CD4-positive, alpha-beta T cell treated with Interleukin-2 at 100 ng/mL for 4 hours (primary cell): ENCODE measurements at regions not wholly inside any gene's neighbourhood (a gene's known extent, or its start where the extent isn't known, plus 50 kb on each side); places are given as distances from the start of the nearest gene placed in this dataset.
"Not testable (repeated sequence)": the region's sequence is repeated elsewhere in the genome, so short reads cannot be mapped to it uniquely, and the experiment has no call there.

Source experiments
- DNase-seq: peaks from one replicate; pipeline ENCODE4 v3.0.0-alpha.2; 2020; ENCODE audit warnings: low spot score

GRCh38 chr15:92805080-92805690, 94.9 kb upstream of the CHD2 start:
- DNase-seq: no peak

DNA sequence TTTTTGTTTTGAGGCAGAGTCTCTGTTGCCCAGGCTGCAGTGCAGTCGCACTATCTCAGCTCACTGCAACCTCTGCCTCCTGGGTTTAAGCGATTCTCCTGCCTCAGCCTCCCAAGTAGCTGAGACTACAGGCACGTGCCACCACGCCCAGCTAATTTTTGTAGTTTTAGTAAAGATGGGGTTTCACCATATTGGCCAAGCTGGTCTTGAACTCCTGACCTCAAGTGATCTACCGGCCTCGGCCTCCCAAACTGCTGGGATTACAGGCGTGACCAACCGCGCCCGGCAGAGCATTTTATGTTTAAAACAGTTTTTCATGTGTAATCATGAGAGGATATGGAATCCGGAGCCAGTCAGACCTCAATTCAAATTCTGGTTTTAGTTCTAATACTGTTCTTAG, 94.0 kb upstream of the CHD2 start:
- DNase-seq: not testable (repeated sequence)

- DNase-seq: no peak
These were observed 93.4 kb upstream of the CHD2 start for GRCh38 chr15:92806763-92807162.

DNA sequence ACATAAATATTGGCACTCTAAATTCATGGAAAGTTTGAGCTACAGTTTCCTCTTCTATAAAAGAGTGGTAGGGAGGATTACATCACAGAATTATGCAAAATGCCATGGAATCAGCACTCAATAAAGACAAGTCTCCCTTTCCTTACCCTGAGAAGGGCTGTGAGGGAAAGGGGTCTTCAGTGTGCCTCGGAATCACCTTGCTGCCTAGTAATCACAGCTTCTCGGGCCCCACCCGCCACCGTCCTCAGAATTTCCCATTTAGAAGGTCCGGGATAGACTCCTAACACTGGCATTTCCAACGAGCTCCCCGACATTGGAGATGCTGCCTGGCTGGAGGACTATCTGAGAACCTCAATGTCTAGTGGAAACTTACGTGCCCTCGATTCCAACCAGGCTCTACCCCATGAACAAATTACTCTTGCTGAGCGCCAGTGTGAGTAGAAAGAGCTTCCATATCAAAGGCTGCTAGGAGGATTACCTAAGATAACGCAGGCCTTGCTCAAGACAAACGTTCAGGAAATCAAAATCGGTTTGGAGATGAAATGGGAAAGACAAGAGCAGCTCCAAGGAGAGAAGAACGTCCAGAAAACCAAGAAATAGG, 92.1 kb upstream of the CHD2 start:
- DNase-seq: peak; percentile 29

DNA sequence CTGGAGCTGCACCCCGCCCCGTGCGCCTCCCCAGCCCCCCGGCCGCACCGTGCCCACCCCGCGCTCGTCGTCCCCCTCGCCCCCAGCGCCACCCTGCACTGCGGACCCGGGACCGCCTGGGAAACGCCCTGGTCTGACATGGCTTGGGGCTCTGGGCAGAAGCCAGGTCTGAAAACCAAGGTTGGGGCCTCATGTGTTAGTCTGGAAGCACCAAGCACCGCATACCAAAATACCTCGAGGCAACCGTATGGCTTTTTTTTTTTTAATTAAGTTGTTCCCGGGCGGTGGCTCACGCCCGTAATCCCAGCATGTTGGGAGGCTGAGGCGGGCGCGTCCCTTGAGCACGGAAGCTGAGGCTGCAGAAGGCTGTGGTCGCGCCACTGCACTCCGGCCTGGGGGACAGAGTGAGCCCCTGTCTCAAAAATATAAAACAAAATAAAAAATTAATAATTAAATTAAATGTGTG, 91.5 kb upstream of the CHD2 start:
- no peak for DNase-seq

DNA sequence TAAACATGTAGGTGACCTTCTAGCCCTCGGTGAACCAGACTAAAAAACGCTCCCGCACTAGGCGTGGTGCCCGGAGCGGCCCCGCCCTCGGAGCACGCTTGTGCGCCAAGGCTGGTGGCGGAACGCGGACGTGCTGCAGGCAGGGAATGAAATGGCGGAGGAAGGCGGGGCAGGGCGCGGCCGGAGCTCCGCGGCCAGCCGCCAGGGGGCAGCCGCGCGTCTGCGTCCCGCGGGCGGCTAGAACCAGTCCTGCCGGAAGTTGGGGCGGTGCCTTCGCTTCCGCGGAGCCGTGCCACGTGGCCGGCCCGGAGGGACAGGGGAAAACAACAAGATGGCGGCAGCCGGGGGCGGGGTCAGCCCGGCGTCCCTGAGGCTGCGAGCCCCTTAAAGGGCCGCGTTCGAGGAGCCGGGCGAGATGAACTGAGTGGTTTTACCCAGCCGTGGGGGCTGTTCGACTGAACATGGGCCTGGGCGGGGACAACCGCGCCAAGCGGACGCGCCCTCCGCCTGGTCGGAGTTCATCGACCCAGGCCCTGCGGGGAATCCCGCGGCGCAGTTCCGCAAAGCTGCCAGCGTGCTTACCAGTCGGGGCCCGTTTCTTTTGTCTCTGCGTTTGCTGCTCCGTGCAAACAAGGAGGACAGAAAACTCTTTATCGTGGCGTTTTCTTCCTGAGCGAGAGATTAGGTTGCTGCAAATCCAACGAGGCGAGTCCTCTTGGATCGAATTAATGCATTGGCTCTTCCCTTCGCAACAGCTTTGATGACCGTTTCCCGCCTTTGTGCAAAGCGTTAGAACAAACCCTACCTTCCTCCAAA, 90.9 kb upstream of the CHD2 start:
- DNase-seq: peak; percentile 99

DNA sequence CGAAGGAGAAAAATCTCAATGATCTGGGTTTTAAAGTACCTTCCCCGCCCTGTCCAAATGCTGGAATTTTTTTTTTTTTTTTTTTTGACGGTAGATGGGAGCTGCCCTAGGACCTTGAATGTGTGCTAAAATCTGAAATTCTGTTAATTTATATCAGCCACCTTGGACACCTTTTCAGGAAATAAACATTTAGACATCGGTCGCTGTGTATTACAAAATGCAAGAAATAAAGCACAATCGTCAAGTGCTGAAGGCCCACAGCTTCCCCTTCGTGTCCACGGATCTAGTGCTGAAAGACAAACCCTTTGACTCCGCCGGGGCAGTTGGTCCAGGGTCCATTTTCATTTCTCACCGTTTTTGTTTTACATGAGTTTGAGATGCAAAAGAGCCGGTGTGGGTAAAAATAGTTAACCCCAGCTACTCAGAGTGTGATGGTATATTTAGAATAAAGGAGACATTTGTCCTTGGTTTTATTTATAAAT, 90.2 kb upstream of the CHD2 start:
- DNase-seq: peak; percentile 42

- DNase-seq: peak; percentile 40
These were observed 89.5 kb upstream of the CHD2 start for GRCh38 chr15:92810418-92811138.

DNA sequence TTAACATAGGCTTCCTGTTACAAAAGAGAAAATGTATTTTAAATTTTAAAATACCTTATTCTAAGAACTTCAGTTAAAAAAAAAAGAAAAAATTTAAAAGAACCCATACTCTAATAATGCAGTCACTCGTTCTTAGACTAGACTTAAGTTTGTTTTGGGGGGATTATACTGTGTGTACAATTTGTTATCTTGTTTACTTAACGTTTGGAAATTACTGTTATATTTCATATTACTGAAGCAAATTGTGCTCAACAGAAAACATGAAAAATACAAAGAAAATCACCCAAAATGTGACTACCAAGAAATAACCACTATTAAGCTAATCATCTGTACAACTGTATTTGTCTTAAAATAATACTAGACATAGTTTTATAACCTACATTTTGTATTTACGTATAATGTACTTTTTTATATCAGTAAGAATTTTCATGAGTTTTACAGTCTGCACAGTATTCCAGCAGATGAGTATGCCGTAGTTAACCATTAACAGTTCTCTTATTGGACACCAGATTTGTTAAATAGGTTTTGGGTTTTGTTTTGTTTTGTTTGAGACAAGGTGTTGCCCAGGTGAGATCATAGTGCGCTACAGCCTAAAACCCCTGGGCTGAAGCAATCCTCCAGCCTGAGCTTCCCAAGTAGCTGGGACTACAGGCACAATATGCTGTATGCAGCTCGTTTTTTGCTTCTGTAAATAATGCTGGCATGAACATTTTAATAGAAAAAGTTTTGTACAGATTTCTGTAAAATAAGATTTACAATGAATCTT, 88.8 kb upstream of the CHD2 start:
- DNase-seq: peak; percentile 43

DNA sequence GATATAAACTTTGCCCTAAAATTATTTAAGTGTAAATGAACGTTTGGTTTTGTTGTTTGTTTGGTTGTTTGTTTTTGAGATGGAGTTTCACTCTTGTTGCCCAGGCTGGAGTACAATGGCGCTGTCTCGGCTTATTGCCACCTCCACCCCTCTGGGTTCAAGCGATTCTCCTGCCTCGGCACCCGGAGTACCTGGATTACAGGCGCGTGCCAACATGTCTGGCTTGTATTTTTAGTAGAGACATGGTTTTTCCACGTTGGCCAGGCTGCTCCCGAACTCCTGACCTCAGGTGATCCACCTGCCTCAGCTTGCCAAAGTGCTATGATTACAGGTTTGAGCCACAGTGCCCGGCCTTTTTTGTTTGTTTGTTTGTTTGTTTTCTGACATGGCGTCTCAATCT, 87.9 kb upstream of the CHD2 start:
- DNase-seq: no peak

GRCh38 chr15:92813485-92813884, 86.6 kb upstream of the CHD2 start:
- DNase-seq: peak; percentile 82

GRCh38 chr15:92817339-92817886, 82.7 kb upstream of the CHD2 start:
- DNase-seq: peak; percentile 33

GRCh38 chr15:92818651-92819277, 81.4 kb upstream of the CHD2 start:
- DNase-seq: peak; percentile 12

GRCh38 chr15:92819278-92820235, 80.6 kb upstream of the CHD2 start:
- peak; percentile 29 for DNase-seq

DNA sequence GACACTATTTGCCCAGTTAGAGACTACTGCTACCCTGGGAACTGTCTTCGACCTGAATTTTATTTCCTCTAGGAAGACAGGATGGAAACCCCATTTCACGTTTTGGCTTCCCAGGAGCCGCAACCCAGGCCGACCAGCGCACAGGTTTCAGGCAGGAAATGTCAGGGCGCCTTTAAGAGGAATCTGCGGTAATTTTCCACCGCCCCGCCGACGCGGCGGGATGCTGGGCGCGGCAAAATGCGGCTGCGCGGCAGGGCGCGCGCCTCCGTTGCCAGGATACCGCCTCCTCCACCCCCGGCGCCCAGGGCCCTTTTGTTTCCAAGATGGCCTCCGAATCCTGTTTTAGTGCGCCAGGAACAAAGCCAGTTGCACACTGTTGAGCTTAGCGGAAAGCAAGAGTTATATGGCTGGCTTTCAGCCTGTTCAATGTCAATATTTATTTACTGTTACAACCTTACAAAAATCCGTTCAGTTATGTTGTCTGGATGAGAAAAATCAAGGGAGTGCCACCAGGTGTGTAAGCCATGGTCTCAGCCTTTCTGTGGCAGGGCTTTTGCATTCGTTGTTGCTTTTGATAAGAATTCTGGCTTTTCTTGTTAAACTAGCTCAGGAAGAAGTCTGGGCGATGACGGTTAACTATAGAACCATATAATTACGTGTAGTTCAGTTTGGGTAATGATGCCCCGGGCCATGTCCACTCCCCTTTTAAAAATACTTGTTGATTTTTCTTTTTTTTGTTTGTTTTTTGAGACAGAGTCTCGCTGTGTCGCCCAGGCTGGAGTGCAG, 79.7 kb upstream of the CHD2 start:
- DNase-seq: peak; percentile 89

DNA sequence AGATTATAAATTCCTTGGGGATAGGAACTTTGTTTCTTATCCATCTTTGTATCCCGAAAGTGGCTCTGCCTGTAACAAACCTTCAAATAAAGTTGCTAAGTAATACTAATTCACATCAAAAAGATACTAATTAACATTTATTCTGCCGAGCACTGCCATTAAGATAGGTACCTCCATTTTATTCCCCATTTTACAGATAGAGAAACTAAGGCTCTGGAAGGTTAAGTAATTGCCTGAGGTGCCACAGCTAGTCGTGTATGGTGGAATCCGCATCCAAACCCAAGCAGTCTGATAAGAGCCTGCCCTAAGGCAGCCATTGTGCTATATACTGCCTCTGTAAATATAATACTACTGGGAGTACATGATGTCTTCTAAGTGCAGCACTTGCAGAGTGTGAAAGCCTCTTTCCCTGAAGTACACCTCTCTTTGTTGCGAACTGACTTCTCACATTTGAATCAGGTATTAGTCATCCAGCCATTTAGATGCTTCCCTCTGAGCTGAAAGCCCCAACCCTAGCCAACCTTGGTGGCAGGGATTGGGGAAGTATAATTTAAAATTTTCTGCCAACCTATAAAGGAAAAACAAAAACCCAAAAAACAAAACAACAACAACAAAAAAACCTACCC, 78.5 kb upstream of the CHD2 start:
- peak; percentile 64 for DNase-seq

DNA sequence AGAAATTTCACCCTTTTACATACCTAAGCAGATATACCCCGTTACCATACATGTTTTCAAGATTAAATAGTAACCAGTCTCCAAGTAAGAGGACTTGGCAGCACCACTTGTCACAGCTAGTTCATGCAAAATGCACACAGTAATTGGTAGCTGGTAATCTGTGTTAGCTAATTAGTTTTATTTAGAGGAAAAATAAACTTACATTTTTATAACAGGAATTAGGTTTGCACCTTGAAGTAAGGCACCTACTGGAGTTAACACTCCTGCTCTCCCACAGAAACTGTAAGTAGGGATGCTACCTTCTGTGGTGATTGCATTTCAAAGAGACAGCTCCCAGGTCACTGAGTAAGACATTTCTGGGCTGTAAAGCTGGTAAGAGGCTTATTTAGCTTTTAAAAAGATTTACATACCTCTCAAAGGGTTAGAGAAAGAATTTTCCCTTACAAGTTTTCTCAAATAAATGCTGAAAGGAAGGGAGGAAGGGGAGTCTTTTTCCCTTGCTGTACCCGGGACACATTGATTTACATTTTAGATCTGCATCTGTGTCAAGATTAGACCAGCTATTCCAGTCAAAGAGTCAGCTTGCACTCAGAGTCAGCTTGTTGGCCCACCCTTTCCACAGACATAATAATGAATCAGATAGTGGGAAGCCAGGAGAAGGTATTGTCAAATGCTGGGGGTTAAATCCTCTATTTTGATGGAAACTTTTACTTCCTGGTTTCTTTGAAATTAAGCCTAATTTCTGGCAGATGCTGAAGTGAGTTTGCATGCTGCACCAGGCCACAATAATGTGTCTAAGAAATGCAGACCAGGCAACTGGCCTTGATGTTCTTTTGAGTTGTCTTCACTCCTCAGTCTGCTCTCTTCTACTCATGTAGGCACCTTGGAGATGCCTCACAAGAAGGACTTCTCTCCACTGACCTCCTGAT, 77.6 kb upstream of the CHD2 start:
- no peak for DNase-seq
